ENCODE measurements at regions not wholly inside any gene's neighbourhood (a gene's known extent, or its start where the extent isn't known, plus 50 kb on each side); places are given as distances from the start of the nearest gene placed in this dataset.

- WGBS, 2 experiments (ENCODE audit: insufficient coverage in 1 of 2, insufficient read length in 1 of 2), result 92 to 100% methylated on average over 1 to 6 of the region's 6 CpGs
- no peaks in the 10 kb centered on the region for H3K4me1 ChIP-seq (ENCODE audit: control insufficient read depth, insufficient read depth, low read length)
- Mint-ChIP-seq H3K36me3 (ENCODE audit: low read depth) (no peaks in the 10 kb centered on the region), H3K27me3 (ENCODE audit: insufficient read depth) (peaks cover 12% of the 10 kb centered on the region), H3K4me1 (peaks cover 11% of the 10 kb centered on the region), H3K27ac (no peak overlapping the region), H3K9me3 (no peaks in the 10 kb centered on the region), H3K4me3 (no peak overlapping the region)
- DNase-seq, result no peak
- no peak overlapping the region for H3K4me3 ChIP-seq (ENCODE audit: low read length)
- TF ChIP-seq CTCF (conservative IDR thresholded peaks at IDR 0.05), result no peak
- no peak overlapping the region for H3K9ac ChIP-seq (ENCODE audit: extremely low read depth, low read length, poor library complexity, severe bottlenecking)
- no peaks in the 10 kb centered on the region for H3K36me3 ChIP-seq (ENCODE audit: control insufficient read depth, insufficient read depth, low read length)
- H3K27ac ChIP-seq (ENCODE audit: low read depth, low read length), result no peak overlapping the region
- no peaks in the 10 kb centered on the region for H3K9me3 ChIP-seq (ENCODE audit: control insufficient read depth, low read length)
- H3K27me3 ChIP-seq (ENCODE audit: control insufficient read depth, insufficient read depth, low read length, poor library complexity, severe bottlenecking), result no peaks in the 10 kb centered on the region
Observed at GRCh38 chr5:158022837-158023236, 163.9 kb upstream of the CLINT1 start.

GRCh38 chr5:158022393-158022792 lies 163.4 kb upstream of the CLINT1 start:
- no peaks in the 10 kb centered on the region for H3K9me3 Mint-ChIP-seq
- H3K4me3 Mint-ChIP-seq, result no peak overlapping the region
- Histone ChIP-seq H3K27ac (ENCODE audit: low read depth, low read length) (no peak overlapping the region), H3K9ac (ENCODE audit: extremely low read depth, low read length, poor library complexity, severe bottlenecking) (no peak overlapping the region), H3K4me3 (ENCODE audit: low read length) (no peak overlapping the region), H3K9me3 (ENCODE audit: control insufficient read depth, low read length) (no peaks in the 10 kb centered on the region), H3K36me3 (ENCODE audit: control insufficient read depth, insufficient read depth, low read length) (no peaks in the 10 kb centered on the region), H3K4me1 (ENCODE audit: control insufficient read depth, insufficient read depth, low read length) (no peaks in the 10 kb centered on the region), H3K27me3 (ENCODE audit: control insufficient read depth, insufficient read depth, low read length, poor library complexity, severe bottlenecking) (no peaks in the 10 kb centered on the region)
- peaks cover 9% of the 10 kb centered on the region for H3K4me1 Mint-ChIP-seq
- DNase-seq, result no peak
- H3K27me3 Mint-ChIP-seq (ENCODE audit: insufficient read depth), result peaks cover 12% of the 10 kb centered on the region
- H3K27ac Mint-ChIP-seq, result no peak overlapping the region
- TF ChIP-seq CTCF (conservative IDR thresholded peaks at IDR 0.05), result no peak
- WGBS, 2 experiments (ENCODE audit: insufficient coverage in 1 of 2, insufficient read length in 1 of 2), result 66% methylated on average over 2 of the region's 3 CpGs; no CpG with 5 or more reads in 1 of the 2 experiments
- no peaks in the 10 kb centered on the region for H3K36me3 Mint-ChIP-seq (ENCODE audit: low read depth)

GRCh38 chr5:158020555-158021418 lies 161.8 kb upstream of the CLINT1 start:
- Histone ChIP-seq H3K4me3 (ENCODE audit: low read length) (no peak overlapping the region), H3K36me3 (ENCODE audit: control insufficient read depth, insufficient read depth, low read length) (no peaks in the 10 kb centered on the region), H3K9me3 (ENCODE audit: control insufficient read depth, low read length) (no peaks in the 10 kb centered on the region), H3K9ac (ENCODE audit: extremely low read depth, low read length, poor library complexity, severe bottlenecking) (no peak overlapping the region), H3K4me1 (ENCODE audit: control insufficient read depth, insufficient read depth, low read length) (no peaks in the 10 kb centered on the region), H3K27me3 (ENCODE audit: control insufficient read depth, insufficient read depth, low read length, poor library complexity, severe bottlenecking) (no peaks in the 10 kb centered on the region), H3K27ac (ENCODE audit: low read depth, low read length) (no peak overlapping the region)
- no peaks in the 10 kb centered on the region for H3K36me3 Mint-ChIP-seq (ENCODE audit: low read depth)
- no peak for TF ChIP-seq CTCF (conservative IDR thresholded peaks at IDR 0.05)
- no peak overlapping the region for H3K27ac Mint-ChIP-seq
- peaks cover 8% of the 10 kb centered on the region for H3K27me3 Mint-ChIP-seq (ENCODE audit: insufficient read depth)
- no peaks in the 10 kb centered on the region for H3K9me3 Mint-ChIP-seq
- H3K4me3 Mint-ChIP-seq, result no peak overlapping the region
- DNase-seq, result no peak
- 76 to 94% methylated on average over 4 to 5 of the region's 5 CpGs for WGBS, 2 experiments (ENCODE audit: insufficient coverage in 1 of 2, insufficient read length in 1 of 2)
- peaks cover 13% of the 10 kb centered on the region for H3K4me1 Mint-ChIP-seq

Data from endodermal cell (in vitro differentiated cells).